ENCODE measurements at regions not wholly inside any gene's neighbourhood (a gene's known extent, or its start where the extent isn't known, plus 50 kb on each side); places are given as distances from the start of the nearest gene placed in this dataset.

GRCh38 chr10:8462565-8462964 lies 408.1 kb downstream of the GATA3 start:
- intact Hi-C loops (cut with micrococcal nuclease), result no loop called here
- POLR2A ChIA-PET, result no interaction called here
- Histone ChIP-seq H3K4me3 (replicated peaks in 1 of 3; ENCODE audit: insufficient read depth in 1 of 3, low read depth in 1 of 3, low read length in 3 of 3) (no peak overlapping the region), H3K4me1 (ENCODE audit: control insufficient read depth, extremely low read depth, insufficient read depth, low read length) (no peaks in the 10 kb centered on the region), H4K20me1 (replicated peaks; ENCODE audit: control insufficient read depth, extremely low read depth, insufficient read depth, low read length) (no peaks in the 10 kb centered on the region), H3K36me3 (ENCODE audit: control insufficient read depth in 2 of 2, extremely low read depth in 1 of 2, insufficient read depth in 2 of 2, low read length in 2 of 2) (no peaks in the 10 kb centered on the region), H3K79me2 (ENCODE audit: control insufficient read depth, insufficient read depth, low read length) (no peaks in the 10 kb centered on the region), H3K9ac (replicated peaks; ENCODE audit: extremely low read depth, insufficient read depth, low read length) (no peak overlapping the region), H3K9me3 (replicated peaks; ENCODE audit: control insufficient read depth, insufficient read depth, low read length) (no peaks in the 10 kb centered on the region), H3K4me2 (ENCODE audit: insufficient read depth, low read length) (no peak overlapping the region), H3K27ac (ENCODE audit: insufficient read depth, low read depth, low read length) (no peak overlapping the region), H2AFZ (ENCODE audit: low read depth, low read length) (no peak overlapping the region), H3K9me1 (replicated peaks; ENCODE audit: control insufficient read depth, extremely low read depth, insufficient read depth, low read length) (no peaks in the 10 kb centered on the region), H3K27me3 (ENCODE audit: control insufficient read depth in 2 of 2, insufficient read depth in 2 of 2, low read length in 2 of 2) (no peaks in the 10 kb centered on the region)
- no peak for DNase-seq (ENCODE audit: low read depth, low spot score)
- no TSS peak for BruUV-seq (replicated peaks)
- CTCF ChIA-PET, result interaction anchor here (1.0 to 1.3 kb wide), 2 partner anchors 11 to 14 kb away, joined by 3 read pairs; no protein-coding TSS in a partner anchor
- dilution Hi-C loops (cut with MboI; ENCODE audit: extremely low pct_ligation_motif_present, low sequenced_read_pairs), result no loop called here
- no peak for FAIRE-seq
- TF ChIP-seq JUN (IDR thresholded peaks at IDR 0.05; ENCODE audit: borderline replicate concordance, insufficient read depth, insufficient read length, low read depth) (no peak), POLR2AphosphoS5 (IDR thresholded peaks at IDR 0.05; ENCODE audit: insufficient read depth, low read depth, low read length) (no peak), MYC (IDR thresholded peaks at IDR 0.05; ENCODE audit: low read depth, low read length) (no peak), GATA2 (IDR thresholded peaks at IDR 0.05; ENCODE audit: insufficient read depth, insufficient read length, low read depth, low read length) (no peak), POLR2A (IDR thresholded peaks at IDR 0.05; ENCODE audit: low read depth, low read length) (no peak), MAX (IDR thresholded peaks at IDR 0.05; ENCODE audit: insufficient read depth, insufficient read length) (no peak), FOS (IDR thresholded peaks at IDR 0.05; ENCODE audit: borderline replicate concordance, insufficient read depth, low read length) (no peak)

- H3K4me1 ChIP-seq (ENCODE audit: control insufficient read depth, extremely low read depth, insufficient read depth, low read length), result no peaks in the 10 kb centered on the region
- no peaks in the 10 kb centered on the region for H3K79me2 ChIP-seq (ENCODE audit: control insufficient read depth, insufficient read depth, low read length)
- H3K27me3 ChIP-seq (ENCODE audit: control insufficient read depth in 2 of 2, insufficient read depth in 2 of 2, low read length in 2 of 2), result no peaks in the 10 kb centered on the region
- H3K9ac ChIP-seq (replicated peaks; ENCODE audit: extremely low read depth, insufficient read depth, low read length), result no peak overlapping the region
- H3K4me2 ChIP-seq (ENCODE audit: insufficient read depth, low read length), result no peak overlapping the region
- DNase-seq (ENCODE audit: low read depth, low spot score), result no peak
- no peaks in the 10 kb centered on the region for H4K20me1 ChIP-seq (replicated peaks; ENCODE audit: control insufficient read depth, extremely low read depth, insufficient read depth, low read length)
- H3K4me3 ChIP-seq (replicated peaks in 1 of 3; ENCODE audit: insufficient read depth in 1 of 3, low read depth in 1 of 3, low read length in 3 of 3), result no peak overlapping the region
- H3K27ac ChIP-seq (ENCODE audit: insufficient read depth, low read depth, low read length), result no peak overlapping the region
- H3K9me3 ChIP-seq (replicated peaks; ENCODE audit: control insufficient read depth, insufficient read depth, low read length), result no peaks in the 10 kb centered on the region
- POLR2A ChIA-PET, result no interaction called here
- TF ChIP-seq FOS (IDR thresholded peaks at IDR 0.05; ENCODE audit: borderline replicate concordance, insufficient read depth, low read length), result no peak
- TF ChIP-seq EZH2 (IDR thresholded peaks at IDR 0.05; ENCODE audit: borderline replicate concordance, low read depth, low read length, severe bottlenecking), result no peak
- TF ChIP-seq POLR2AphosphoS5 (IDR thresholded peaks at IDR 0.05; ENCODE audit: insufficient read depth, low read depth, low read length), result no peak
- TF ChIP-seq JUN (IDR thresholded peaks at IDR 0.05; ENCODE audit: borderline replicate concordance, insufficient read depth, insufficient read length, low read depth), result no peak
- no peak for TF ChIP-seq MYC (IDR thresholded peaks at IDR 0.05; ENCODE audit: low read depth, low read length)
- TF ChIP-seq, protein P1, sequence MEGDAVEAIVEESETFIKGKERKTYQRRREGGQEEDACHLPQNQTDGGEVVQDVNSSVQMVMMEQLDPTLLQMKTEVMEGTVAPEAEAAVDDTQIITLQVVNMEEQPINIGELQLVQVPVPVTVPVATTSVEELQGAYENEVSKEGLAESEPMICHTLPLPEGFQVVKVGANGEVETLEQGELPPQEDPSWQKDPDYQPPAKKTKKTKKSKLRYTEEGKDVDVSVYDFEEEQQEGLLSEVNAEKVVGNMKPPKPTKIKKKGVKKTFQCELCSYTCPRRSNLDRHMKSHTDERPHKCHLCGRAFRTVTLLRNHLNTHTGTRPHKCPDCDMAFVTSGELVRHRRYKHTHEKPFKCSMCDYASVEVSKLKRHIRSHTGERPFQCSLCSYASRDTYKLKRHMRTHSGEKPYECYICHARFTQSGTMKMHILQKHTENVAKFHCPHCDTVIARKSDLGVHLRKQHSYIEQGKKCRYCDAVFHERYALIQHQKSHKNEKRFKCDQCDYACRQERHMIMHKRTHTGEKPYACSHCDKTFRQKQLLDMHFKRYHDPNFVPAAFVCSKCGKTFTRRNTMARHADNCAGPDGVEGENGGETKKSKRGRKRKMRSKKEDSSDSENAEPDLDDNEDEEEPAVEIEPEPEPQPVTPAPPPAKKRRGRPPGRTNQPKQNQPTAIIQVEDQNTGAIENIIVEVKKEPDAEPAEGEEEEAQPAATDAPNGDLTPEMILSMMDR (IDR thresholded peaks at IDR 0.05; ENCODE audit: extremely low read depth in 1 of 2, insufficient read depth in 1 of 2, low read depth in 1 of 2, low read length in 2 of 2), result no peak
- no peak for TF ChIP-seq MAX (IDR thresholded peaks at IDR 0.05; ENCODE audit: insufficient read depth, insufficient read length)
- TF ChIP-seq GATA2 (IDR thresholded peaks at IDR 0.05; ENCODE audit: insufficient read depth, insufficient read length, low read depth, low read length), result no peak
- TF ChIP-seq POLR2A (IDR thresholded peaks at IDR 0.05; ENCODE audit: low read depth, low read length), result no peak
- dilution Hi-C loops (cut with MboI; ENCODE audit: extremely low pct_ligation_motif_present, low sequenced_read_pairs) (no loop called here), intact Hi-C loops (cut with micrococcal nuclease) (no loop called here)
- CTCF ChIA-PET, result no interaction called here
- no peaks in the 10 kb centered on the region for H3K36me3 ChIP-seq (ENCODE audit: control insufficient read depth in 2 of 2, extremely low read depth in 1 of 2, insufficient read depth in 2 of 2, low read length in 2 of 2)
- BruUV-seq (replicated peaks), result no TSS peak
- H3K9me1 ChIP-seq (replicated peaks; ENCODE audit: control insufficient read depth, extremely low read depth, insufficient read depth, low read length), result no peaks in the 10 kb centered on the region
- no peak overlapping the region for H2AFZ ChIP-seq (ENCODE audit: low read depth, low read length)
- FAIRE-seq, result no peak
These were observed 409.4 kb downstream of the GATA3 start for GRCh38 chr10:8463853-8464252.

Measured in endothelial cell of umbilical vein (primary cell).